ENCODE measurements at regions not wholly inside any gene's neighbourhood (a gene's known extent, or its start where the extent isn't known, plus 50 kb on each side); places are given as distances from the start of the nearest gene placed in this dataset.

GRCh38 chr2:234335661-234336228 is 161.1 kb downstream of the ARL4C start:
- DNase-seq, result peak; percentile 22

- DNase-seq, result no peak
Observed at GRCh38 chr2:234334756-234335155, 162.1 kb downstream of the ARL4C start.

GRCh38 chr2:234334151-234334550 is 162.7 kb downstream of the ARL4C start:
- no peak for DNase-seq

GRCh38 chr2:234333168-234334130 is 163.4 kb downstream of the ARL4C start:
- no peak for DNase-seq

- DNase-seq, result no peak
Observed at GRCh38 chr2:234331966-234332365, 164.9 kb downstream of the ARL4C start.

GRCh38 chr2:234331566-234331965 is 165.3 kb downstream of the ARL4C start:
- DNase-seq, result no peak

- no peak for DNase-seq
Observed at GRCh38 chr2:234330902-234331301, 166.0 kb downstream of the ARL4C start.

GRCh38 chr2:234329202-234329960 is 167.5 kb downstream of the ARL4C start:
- no peak for DNase-seq

GRCh38 chr2:234328444-234328990 is 168.4 kb downstream of the ARL4C start:
- no peak for DNase-seq

- DNase-seq, result no peak
Observed at GRCh38 chr2:234326694-234327093, 170.2 kb downstream of the ARL4C start.

GRCh38 chr2:234324116-234324515 is 172.8 kb downstream of the ARL4C start:
- DNase-seq, result no peak

- DNase-seq, result no peak
Observed at GRCh38 chr2:234322766-234323465, 174.0 kb downstream of the ARL4C start.

- DNase-seq, result no peak
Observed at GRCh38 chr2:234320066-234320465, 176.8 kb downstream of the ARL4C start.

GRCh38 chr2:234318361-234318760 is 178.5 kb downstream of the ARL4C start:
- no peak for DNase-seq

- no peak for DNase-seq
Observed at GRCh38 chr2:234313558-234313957, 183.3 kb downstream of the ARL4C start.

GRCh38 chr2:234310166-234310565 is 186.7 kb downstream of the ARL4C start:
- no peak for DNase-seq

- no peak for DNase-seq
Observed at GRCh38 chr2:234309431-234309830, 187.4 kb downstream of the ARL4C start.

GRCh38 chr2:234308813-234309195 is 188.1 kb downstream of the ARL4C start:
- DNase-seq, result no peak

- no peak for DNase-seq
Observed at GRCh38 chr2:234308073-234308812, 188.6 kb downstream of the ARL4C start.

GRCh38 chr2:234307322-234307961 is 189.4 kb downstream of the ARL4C start:
- DNase-seq, result no peak

Measured in right kidney (tissue), 1 donor.